K562 (cell line): ENCODE measurements at regions not wholly inside any gene's neighbourhood (a gene's known extent, or its start where the extent isn't known, plus 50 kb on each side); places are given as distances from the start of the nearest gene placed in this dataset.

ENCODE experiments used
- CUX1 ChIP-seq: fragments of 200-800 bp; sonication (Bioruptor generic); IDR thresholded peaks from 2 replicates; pipeline ENCODE4 v1.6.1; 2016; ENCODE audit warnings: missing genetic modification characterization, missing compliant biosample characterization
- DEAF1 ChIP-seq: fragments of 450-650 bp; formaldehyde crosslinking; IDR thresholded peaks from 2 replicates; pipeline ENCODE4 v1.4.0; 2020; ENCODE audit warnings: mild to moderate bottlenecking, moderate library complexity
- E2F5 ChIP-seq: sonication (generic); formaldehyde crosslinking; IDR thresholded peaks from 2 replicates; pipeline ENCODE4 v1.8.0; 2022; ENCODE audit warnings: mild to moderate bottlenecking, missing genetic modification reagents
- ERF ChIP-seq: fragments of 450-650 bp; formaldehyde crosslinking; IDR thresholded peaks from 2 replicates; pipeline ENCODE4 v1.4.0; 2020; ENCODE audit warnings: mild to moderate bottlenecking, mixed read lengths
- LEF1 ChIP-seq: fragments of 450-650 bp; IDR thresholded peaks from 2 replicates; pipeline ENCODE4 v1.6.1; 2016; ENCODE audit warnings: mild to moderate bottlenecking
- MAFF ChIP-seq: IDR thresholded peaks from 2 replicates; pipeline ENCODE4 v1.6.1; 2012; ENCODE audit warnings: low read length, improper control_type of control experiment
- RFX1 ChIP-seq: fragments of 450-650 bp; IDR thresholded peaks from 2 replicates; pipeline ENCODE4 v1.6.1; 2016; ENCODE audit warnings: mild to moderate bottlenecking, moderate library complexity
- SRSF7 ChIP-seq: fragments of 200-400 bp; formaldehyde crosslinking; optimal IDR thresholded peaks from 2 replicates; pipeline ENCODE3; 2017; ENCODE audit warnings: mild to moderate bottlenecking, low read depth, low read length
- TEAD4 ChIP-seq, 2 experiments: sonication (generic) in 1 of 2; formaldehyde crosslinking in 1 of 2; IDR thresholded peaks; 2 replicates each; pipeline versions ENCODE4 v1.6.1 to v1.8.0; 2012 to 2022; ENCODE audit warnings: borderline replicate concordance in 1 of 2, inconsistent platforms in 1 of 2, low read length in 1 of 2, mild to moderate bottlenecking in 1 of 2, missing genetic modification reagents in 1 of 2
- ZNF277 ChIP-seq: fragments of 250-450 bp; sonication (Bioruptor Pico); IDR thresholded peaks from 2 replicates; pipeline ENCODE4 v1.8.0; 2022; ENCODE audit warnings: inconsistent platforms, mild to moderate bottlenecking, moderate library complexity, borderline replicate concordance
- ZNF431 ChIP-seq: sonication (generic); formaldehyde crosslinking; IDR thresholded peaks from 2 replicates; pipeline ENCODE4 v1.8.0; 2022; ENCODE audit warnings: mild to moderate bottlenecking, missing genetic modification reagents
- ZNF592 ChIP-seq: fragments of 450-650 bp; IDR thresholded peaks from 2 replicates; pipeline ENCODE4 v1.6.1; 2017; ENCODE audit warnings: antibody characterized with exemption, mild to moderate bottlenecking

- TF ChIP-seq CUX1 (CRISPR knock-in tag) (no peak), SRSF7 (no peak), ZNF431 (CRISPR knock-in tag) (no peak), LEF1 (peak; percentile 36; the same call in 1 of the 2 replicates), RFX1 (no peak), TEAD4 (IDR thresholded peaks at IDR 0.05; ENCODE audit: low read length) (peak; percentile 97), TEAD4 (CRISPR knock-in tag; IDR thresholded peaks at IDR 0.05; ENCODE audit: borderline replicate concordance) (no peak), DEAF1 (CRISPR knock-in tag) (no peak), ZNF592 (no peak), E2F5 (CRISPR knock-in tag) (no peak), MAFF (no peak), ERF (CRISPR knock-in tag) (no peak), ZNF277 (CRISPR knock-in tag) (no peak)
Observed at GRCh38 chr12:13436696-13437391, 240.3 kb downstream of the EMP1 start (continued).
